ENCODE measurements at regions not wholly inside any gene's neighbourhood (a gene's known extent, or its start where the extent isn't known, plus 50 kb on each side); places are given as distances from the start of the nearest gene placed in this dataset.
A peak's percentile ranks its signal among the peaks of the same experiment; 100 is the strongest.

- Mint-ChIP-seq H3K27me3 (ENCODE audit: low read depth) (no peaks in the 10 kb centered on the region), H3K4me1 (ENCODE audit: low read depth) (peaks cover 2% of the 10 kb centered on the region), H3K36me3 (ENCODE audit: insufficient read depth) (no peaks in the 10 kb centered on the region), H3K4me3 (no peak overlapping the region), H3K9me3 (no peaks in the 10 kb centered on the region)
- DNase-seq = no peak
- ATAC-seq = no peak
Observed at GRCh38 chr15:98167722-98168268, 207.3 kb downstream of the ARRDC4 start.

- peak; percentile 55 to 66 for ATAC-seq
- H3K4me1 Mint-ChIP-seq (ENCODE audit: low read depth) = peaks cover 2% of the 10 kb centered on the region
- H3K27me3 Mint-ChIP-seq (ENCODE audit: low read depth) = peaks cover 2% of the 10 kb centered on the region
- DNase-seq = no peak
- H3K36me3 Mint-ChIP-seq (ENCODE audit: insufficient read depth) = no peaks in the 10 kb centered on the region
- no peak overlapping the region for H3K4me3 Mint-ChIP-seq
- no peaks in the 10 kb centered on the region for H3K9me3 Mint-ChIP-seq
Observed at GRCh38 chr15:98169551-98169950, 209.0 kb downstream of the ARRDC4 start.

GRCh38 chr15:98174286-98174685 is 213.8 kb downstream of the ARRDC4 start:
- Mint-ChIP-seq H3K9me3 (no peaks in the 10 kb centered on the region), H3K4me1 (ENCODE audit: low read depth) (peaks cover 5% of the 10 kb centered on the region), H3K36me3 (ENCODE audit: insufficient read depth) (no peaks in the 10 kb centered on the region), H3K27me3 (ENCODE audit: low read depth) (peaks cover 15% of the 10 kb centered on the region), H3K4me3 (no peak overlapping the region)
- no peak for DNase-seq
- no peak for ATAC-seq

DNA sequence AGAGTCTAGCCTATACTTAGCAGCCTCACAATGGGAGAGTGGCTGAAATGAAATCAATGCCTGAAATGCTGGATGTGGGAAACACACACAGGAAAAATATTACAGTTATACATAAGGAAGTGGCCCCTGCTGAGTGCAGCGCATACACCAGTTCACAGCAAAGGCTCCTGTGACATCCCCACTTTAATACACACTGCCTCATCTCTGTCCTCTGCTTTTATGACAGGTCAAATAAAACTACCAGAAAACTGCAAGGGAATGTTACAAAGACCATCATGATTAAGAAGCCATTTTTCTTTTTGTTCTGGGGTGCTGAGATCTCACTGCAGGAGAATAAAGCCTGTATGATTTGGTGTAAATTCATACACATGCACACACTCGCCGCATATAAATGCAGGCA is 214.3 kb downstream of the ARRDC4 start:
- Mint-ChIP-seq H3K36me3 (ENCODE audit: insufficient read depth) (no peaks in the 10 kb centered on the region), H3K27me3 (ENCODE audit: low read depth) (peaks cover 17% of the 10 kb centered on the region), H3K9me3 (no peaks in the 10 kb centered on the region), H3K4me1 (ENCODE audit: low read depth) (peaks cover 5% of the 10 kb centered on the region), H3K4me3 (no peak overlapping the region)
- ATAC-seq (no peak), DNase-seq (no peak)

DNA sequence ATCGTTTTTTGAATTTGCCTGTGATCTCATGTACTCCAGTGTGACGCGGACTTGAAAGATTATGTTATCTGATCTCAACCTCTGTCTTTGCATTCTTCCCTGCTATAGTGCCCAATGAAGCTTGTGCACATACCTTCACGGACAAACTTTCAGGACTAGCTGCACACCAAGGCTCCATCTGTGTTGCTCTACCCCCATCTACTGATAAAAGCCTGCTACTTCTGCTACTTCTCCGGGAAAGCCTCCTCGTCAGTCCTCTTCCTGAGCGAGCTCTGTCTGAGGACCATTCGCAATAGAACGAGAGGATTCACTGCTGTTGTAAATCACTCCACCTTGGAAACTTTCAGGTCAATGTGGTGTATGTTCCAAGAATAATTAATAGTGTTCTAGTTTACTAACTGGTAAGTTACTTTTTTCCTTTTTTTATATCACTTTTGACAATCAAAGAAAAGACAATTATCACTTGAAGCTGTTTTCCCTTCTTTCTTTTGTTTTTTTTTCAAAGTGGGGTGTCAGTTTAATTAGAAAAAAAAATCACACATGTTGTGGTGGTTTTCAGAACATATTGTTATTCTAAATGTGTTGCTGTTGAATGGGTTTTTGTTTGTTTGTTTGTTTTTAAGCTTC is 217.6 kb downstream of the ARRDC4 start:
- H3K4me1 Mint-ChIP-seq (ENCODE audit: low read depth) = peaks cover 5% of the 10 kb centered on the region
- H3K9me3 Mint-ChIP-seq = no peaks in the 10 kb centered on the region
- peak in 1 of 2 donors; percentile 60 for ATAC-seq
- H3K36me3 Mint-ChIP-seq (ENCODE audit: insufficient read depth) = no peaks in the 10 kb centered on the region
- no peak overlapping the region for H3K4me3 Mint-ChIP-seq
- peaks cover 17% of the 10 kb centered on the region for H3K27me3 Mint-ChIP-seq (ENCODE audit: low read depth)
- no peak for DNase-seq

DNA sequence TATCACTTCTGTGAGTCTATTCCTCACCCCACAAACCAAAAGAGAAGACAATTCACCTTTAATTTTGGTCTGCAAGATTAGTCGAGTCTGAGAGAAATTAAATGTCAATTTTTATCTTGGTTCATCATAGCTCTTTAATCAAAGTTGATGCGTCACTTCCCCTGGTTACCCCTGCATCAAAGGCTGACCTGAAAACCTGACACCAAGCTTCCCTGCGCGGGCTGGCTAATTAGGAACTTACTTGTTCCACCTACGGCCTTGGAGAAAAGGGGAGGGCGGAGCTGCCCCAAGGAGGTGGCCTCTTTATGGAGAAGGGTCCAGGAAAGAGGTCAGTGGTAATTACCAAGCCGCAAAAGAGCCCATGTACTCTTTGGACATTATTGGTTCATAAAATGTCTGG is 218.4 kb downstream of the ARRDC4 start:
- no peak overlapping the region for H3K4me3 Mint-ChIP-seq
- no peak for DNase-seq
- H3K4me1 Mint-ChIP-seq (ENCODE audit: low read depth) = peaks cover 5% of the 10 kb centered on the region
- no peak for ATAC-seq
- no peaks in the 10 kb centered on the region for H3K9me3 Mint-ChIP-seq
- H3K27me3 Mint-ChIP-seq (ENCODE audit: low read depth) = peaks cover 17% of the 10 kb centered on the region
- no peaks in the 10 kb centered on the region for H3K36me3 Mint-ChIP-seq (ENCODE audit: insufficient read depth)

- H3K4me1 Mint-ChIP-seq (ENCODE audit: low read depth) = no peaks in the 10 kb centered on the region
- H3K4me3 Mint-ChIP-seq = no peak overlapping the region
- no peaks in the 10 kb centered on the region for H3K27me3 Mint-ChIP-seq (ENCODE audit: low read depth)
- DNase-seq = no peak
- H3K36me3 Mint-ChIP-seq (ENCODE audit: insufficient read depth) = no peaks in the 10 kb centered on the region
- ATAC-seq = no peak
- H3K9me3 Mint-ChIP-seq = peaks cover 4% of the 10 kb centered on the region
Observed at GRCh38 chr15:98187549-98187948, 227.0 kb downstream of the ARRDC4 start.

DNA sequence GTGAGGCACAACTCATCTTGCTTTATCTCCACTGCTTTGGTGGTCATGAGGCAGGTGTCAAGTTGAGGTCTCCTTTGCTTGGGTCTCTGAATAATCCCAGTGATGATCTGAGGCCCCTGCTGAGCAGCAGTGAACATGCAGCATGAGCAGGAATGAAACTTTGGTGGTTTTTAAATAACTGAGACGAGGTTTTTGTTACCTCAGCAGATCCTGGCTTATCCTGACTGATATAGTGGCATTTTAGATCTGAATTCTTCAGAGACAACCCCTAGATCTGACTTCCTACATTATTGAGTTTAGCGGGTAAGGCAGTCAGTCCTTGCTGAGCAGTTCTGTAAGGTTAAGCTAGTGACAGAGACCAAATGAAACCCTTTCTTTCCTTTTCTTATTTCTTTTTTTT is 230.4 kb downstream of the ARRDC4 start:
- Mint-ChIP-seq H3K9me3 (peaks cover 4% of the 10 kb centered on the region), H3K4me3 (no peak overlapping the region), H3K4me1 (ENCODE audit: low read depth) (no peaks in the 10 kb centered on the region), H3K27me3 (ENCODE audit: low read depth) (no peaks in the 10 kb centered on the region), H3K36me3 (ENCODE audit: insufficient read depth) (no peaks in the 10 kb centered on the region)
- DNase-seq (no peak), ATAC-seq (no peak)

GRCh38 chr15:98195796-98196195 is 235.3 kb downstream of the ARRDC4 start:
- ATAC-seq (no peak), DNase-seq (no peak)
- Mint-ChIP-seq H3K9me3 (peaks cover 1% of the 10 kb centered on the region), H3K4me1 (ENCODE audit: low read depth) (no peaks in the 10 kb centered on the region), H3K27me3 (ENCODE audit: low read depth) (no peaks in the 10 kb centered on the region), H3K4me3 (no peak overlapping the region), H3K36me3 (ENCODE audit: insufficient read depth) (no peaks in the 10 kb centered on the region)

- no peaks in the 10 kb centered on the region for H3K4me1 Mint-ChIP-seq (ENCODE audit: low read depth)
- H3K27me3 Mint-ChIP-seq (ENCODE audit: low read depth) = no peaks in the 10 kb centered on the region
- no peaks in the 10 kb centered on the region for H3K36me3 Mint-ChIP-seq (ENCODE audit: insufficient read depth)
- no peaks in the 10 kb centered on the region for H3K9me3 Mint-ChIP-seq
- DNase-seq = no peak
- H3K4me3 Mint-ChIP-seq = no peak overlapping the region
- no peak for ATAC-seq
Observed at GRCh38 chr15:98196371-98196770, 235.9 kb downstream of the ARRDC4 start.

DNA sequence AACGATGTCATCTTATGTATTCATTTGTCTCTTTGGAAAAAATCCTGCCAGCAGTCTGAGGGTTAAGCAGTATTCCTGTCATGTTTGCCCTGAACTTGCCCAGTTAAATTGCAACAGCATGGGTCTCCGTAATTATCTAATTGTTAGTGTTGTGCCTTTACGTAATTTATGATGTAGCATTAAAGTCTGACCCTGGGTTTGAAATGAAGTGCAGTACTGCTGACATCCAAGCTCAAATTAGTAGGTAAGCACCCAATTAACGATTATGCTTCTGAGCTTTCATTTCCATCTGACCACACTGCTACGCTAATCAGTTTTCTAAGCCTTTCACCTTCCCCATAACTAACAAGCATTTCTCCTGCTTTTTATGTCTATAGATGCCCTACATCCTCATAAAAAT is 241.8 kb downstream of the ARRDC4 start:
- H3K27me3 Mint-ChIP-seq (ENCODE audit: low read depth) = no peaks in the 10 kb centered on the region
- no peak for ATAC-seq
- no peak for DNase-seq
- no peaks in the 10 kb centered on the region for H3K9me3 Mint-ChIP-seq
- no peak overlapping the region for H3K4me3 Mint-ChIP-seq
- H3K4me1 Mint-ChIP-seq (ENCODE audit: low read depth) = no peaks in the 10 kb centered on the region
- no peaks in the 10 kb centered on the region for H3K36me3 Mint-ChIP-seq (ENCODE audit: insufficient read depth)

GRCh38 chr15:98203872-98204660 is 243.6 kb downstream of the ARRDC4 start:
- H3K36me3 Mint-ChIP-seq (ENCODE audit: insufficient read depth) = no peaks in the 10 kb centered on the region
- no peaks in the 10 kb centered on the region for H3K4me1 Mint-ChIP-seq (ENCODE audit: low read depth)
- DNase-seq = no peak
- ATAC-seq = no peak
- H3K4me3 Mint-ChIP-seq = no peak overlapping the region
- H3K9me3 Mint-ChIP-seq = no peaks in the 10 kb centered on the region
- H3K27me3 Mint-ChIP-seq (ENCODE audit: low read depth) = no peaks in the 10 kb centered on the region

DNA sequence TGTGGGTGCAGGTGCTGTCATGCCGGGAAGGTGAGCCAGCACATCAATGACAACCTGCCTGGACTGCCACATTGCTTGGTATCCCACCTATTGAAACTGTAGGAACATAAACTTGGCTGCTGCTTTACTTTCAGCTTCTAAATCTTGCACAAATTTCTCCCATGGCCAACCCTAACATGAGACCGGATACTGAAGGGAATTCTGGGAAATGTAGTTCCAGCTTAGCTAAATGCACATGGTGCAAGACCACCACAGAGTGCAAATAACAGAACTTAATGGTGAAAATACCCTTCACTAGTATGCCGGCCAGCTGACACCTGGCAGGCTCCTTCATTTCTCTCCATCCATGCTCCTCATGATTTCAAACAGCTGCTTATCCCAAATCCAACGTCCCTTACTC is 247.4 kb downstream of the ARRDC4 start:
- Mint-ChIP-seq H3K9me3 (no peaks in the 10 kb centered on the region), H3K36me3 (ENCODE audit: insufficient read depth) (no peaks in the 10 kb centered on the region), H3K27me3 (ENCODE audit: low read depth) (no peaks in the 10 kb centered on the region), H3K4me3 (no peak overlapping the region), H3K4me1 (ENCODE audit: low read depth) (no peaks in the 10 kb centered on the region)
- DNase-seq = no peak
- no peak for ATAC-seq

DNA sequence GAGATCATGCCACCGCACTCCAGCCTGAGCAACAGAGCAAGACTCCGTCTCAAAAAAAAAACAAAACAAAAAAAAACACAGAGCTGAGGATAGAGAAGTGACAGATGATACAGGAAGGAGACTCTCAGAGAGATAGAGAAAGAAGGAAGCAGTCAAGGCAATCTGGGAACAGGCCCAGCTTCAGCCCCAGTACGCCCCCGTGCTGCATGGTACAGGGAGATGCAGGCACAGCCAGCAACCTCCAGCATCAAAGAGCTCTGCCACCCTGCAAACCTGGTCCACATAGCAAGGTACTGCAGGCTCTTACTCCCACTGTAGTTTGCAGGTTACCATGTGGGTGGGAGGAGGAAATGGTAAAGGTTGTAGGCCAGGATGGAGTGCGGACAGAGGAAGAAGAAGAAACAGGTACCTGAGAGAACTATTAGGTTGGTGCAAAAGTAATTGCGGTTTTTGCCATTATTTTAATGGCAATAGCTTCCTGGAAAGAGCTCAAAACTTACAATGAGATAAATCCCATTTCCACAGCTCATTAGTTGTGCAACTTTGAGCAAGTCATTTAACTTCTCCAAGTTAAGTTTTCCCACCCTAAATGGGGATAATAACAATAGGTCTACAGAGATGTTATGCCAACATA is 253.0 kb downstream of the ARRDC4 start:
- no peaks in the 10 kb centered on the region for H3K9me3 Mint-ChIP-seq
- no peaks in the 10 kb centered on the region for H3K4me1 Mint-ChIP-seq (ENCODE audit: low read depth)
- ATAC-seq (no peak), DNase-seq (no peak)
- H3K4me3 Mint-ChIP-seq = no peak overlapping the region
- H3K27me3 Mint-ChIP-seq (ENCODE audit: low read depth) = peaks cover 1% of the 10 kb centered on the region
- no peaks in the 10 kb centered on the region for H3K36me3 Mint-ChIP-seq (ENCODE audit: insufficient read depth)

DNA sequence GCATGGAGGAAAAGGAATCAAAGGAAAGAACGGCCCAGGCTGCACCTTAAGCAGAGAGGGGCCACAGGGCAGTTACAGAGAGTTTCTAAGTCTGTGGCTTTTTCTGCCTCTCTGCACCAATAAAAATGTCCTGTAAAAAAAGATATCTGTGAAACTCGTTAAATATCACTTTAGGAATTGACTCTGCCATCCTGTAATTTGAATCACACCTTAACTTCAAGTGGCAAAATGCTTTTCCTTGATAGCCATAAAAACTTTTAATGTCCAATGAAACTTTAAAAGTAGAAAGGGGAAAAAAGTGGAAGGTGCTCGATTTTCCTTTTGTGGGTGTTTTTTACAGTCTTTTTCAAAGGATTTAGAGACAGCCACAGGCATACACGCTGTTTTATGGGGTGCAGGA is 255.7 kb downstream of the ARRDC4 start:
- no peaks in the 10 kb centered on the region for H3K4me1 Mint-ChIP-seq (ENCODE audit: low read depth)
- no peaks in the 10 kb centered on the region for H3K9me3 Mint-ChIP-seq
- no peaks in the 10 kb centered on the region for H3K36me3 Mint-ChIP-seq (ENCODE audit: insufficient read depth)
- no peak overlapping the region for H3K4me3 Mint-ChIP-seq
- DNase-seq (no peak), ATAC-seq (no peak)
- H3K27me3 Mint-ChIP-seq (ENCODE audit: low read depth) = peaks cover 1% of the 10 kb centered on the region

Data from activated T-cell treated with anti-CD3 and anti-CD28 coated beads, Interleukin-2, amount 50 U/mL, for 4 hours (primary cell).